ENCODE measurements at regions not wholly inside any gene's neighbourhood (a gene's known extent, or its start where the extent isn't known, plus 50 kb on each side); places are given as distances from the start of the nearest gene placed in this dataset.

- TF ChIP-seq POLR2A (IDR thresholded peaks at IDR 0.05): no peak
- no peak for TF ChIP-seq CTCF (IDR thresholded peaks at IDR 0.05 in 4 of 5, conservative IDR thresholded peaks at IDR 0.05 in 1 of 5)
These were observed 232.0 kb upstream of the HSFY2 start for GRCh38 chrY:19005579-19005978.

All from gastrocnemius medialis (tissue), 4 donors.